Ascending aorta (tissue), 2 donors: ENCODE measurements at regions not wholly inside any gene's neighbourhood (a gene's known extent, or its start where the extent isn't known, plus 50 kb on each side); places are given as distances from the start of the nearest gene placed in this dataset.

Experiments
- DNase-seq, 2 donors: peaks; one replicate each; pipeline ENCODE4 v3.0.0-alpha.2; 2019; ENCODE audit warnings: low spot score in 2 of 2
- H3K27ac ChIP-seq, 2 donors: fragments of 200-600 bp; sonication (generic); one replicate each; pipeline ENCODE4 v1.5.1; 2016 to 2017; ENCODE audit warnings: mild to moderate bottlenecking in 1 of 2
- H3K27me3 ChIP-seq: fragments of 200-600 bp; sonication (generic); one replicate; pipeline ENCODE4 v1.5.1; 2017
- H3K36me3 ChIP-seq, 2 donors: fragments of 200-600 bp; sonication (generic); one replicate each; pipeline ENCODE4 v1.5.1; 2016
- H3K4me1 ChIP-seq, 2 donors: fragments of 200-600 bp; sonication (generic); one replicate each; pipeline ENCODE4 v1.5.1; 2016 to 2017; ENCODE audit warnings: mild to moderate bottlenecking in 1 of 2
- H3K4me3 ChIP-seq, 2 donors: fragments of 200-600 bp; sonication (generic); one replicate each; pipeline ENCODE4 v1.5.1; 2016 to 2017; ENCODE audit warnings: mild to moderate bottlenecking in 1 of 2
- H3K9me3 ChIP-seq, 2 donors: fragments of 200-600 bp; sonication (generic); one replicate each; pipeline ENCODE4 v1.5.1; 2016
- intact Hi-C: fragments of 100-400 bp; cut with DNase I; formaldehyde crosslinking; loops from one replicate; pipeline ENCODE4 v1.15.1; 2023
- TF ChIP-seq, protein P1 (sequence below), 3 experiments: fragments of 200-600 bp in 2 of 3; fragments of 450-650 bp in 1 of 3; sonication (generic) in 2 of 3; IDR thresholded peaks; one replicate each; pipeline ENCODE4 v1.5.1; 2016 to 2019; ENCODE audit warnings: antibody characterized with exemption in 3 of 3, mild to moderate bottlenecking in 1 of 3, moderate library complexity in 1 of 3

GRCh38 chr4:128379860-128380259, 92.2 kb upstream of the PGRMC2 start:
- Histone ChIP-seq H3K36me3 (no peaks in the 10 kb centered on the region), H3K4me1 (no peaks in the 10 kb centered on the region), H3K27me3 (no peaks in the 10 kb centered on the region), H3K9me3 (no peaks in the 10 kb centered on the region), H3K4me3 (no peak overlapping the region), H3K27ac (no peak overlapping the region)
- TF ChIP-seq, protein P1, sequence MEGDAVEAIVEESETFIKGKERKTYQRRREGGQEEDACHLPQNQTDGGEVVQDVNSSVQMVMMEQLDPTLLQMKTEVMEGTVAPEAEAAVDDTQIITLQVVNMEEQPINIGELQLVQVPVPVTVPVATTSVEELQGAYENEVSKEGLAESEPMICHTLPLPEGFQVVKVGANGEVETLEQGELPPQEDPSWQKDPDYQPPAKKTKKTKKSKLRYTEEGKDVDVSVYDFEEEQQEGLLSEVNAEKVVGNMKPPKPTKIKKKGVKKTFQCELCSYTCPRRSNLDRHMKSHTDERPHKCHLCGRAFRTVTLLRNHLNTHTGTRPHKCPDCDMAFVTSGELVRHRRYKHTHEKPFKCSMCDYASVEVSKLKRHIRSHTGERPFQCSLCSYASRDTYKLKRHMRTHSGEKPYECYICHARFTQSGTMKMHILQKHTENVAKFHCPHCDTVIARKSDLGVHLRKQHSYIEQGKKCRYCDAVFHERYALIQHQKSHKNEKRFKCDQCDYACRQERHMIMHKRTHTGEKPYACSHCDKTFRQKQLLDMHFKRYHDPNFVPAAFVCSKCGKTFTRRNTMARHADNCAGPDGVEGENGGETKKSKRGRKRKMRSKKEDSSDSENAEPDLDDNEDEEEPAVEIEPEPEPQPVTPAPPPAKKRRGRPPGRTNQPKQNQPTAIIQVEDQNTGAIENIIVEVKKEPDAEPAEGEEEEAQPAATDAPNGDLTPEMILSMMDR (IDR thresholded peaks at IDR 0.05): peak; percentile 28 to 57 (median 32)
- DNase-seq: no peak
- intact Hi-C loops: no loop called here

- H3K9me3 ChIP-seq: no peaks in the 10 kb centered on the region
- intact Hi-C loops: no loop called here
- no peak overlapping the region for H3K27ac ChIP-seq
- DNase-seq: no peak
- no peaks in the 10 kb centered on the region for H3K36me3 ChIP-seq
- H3K4me1 ChIP-seq: no peaks in the 10 kb centered on the region
- H3K27me3 ChIP-seq: no peaks in the 10 kb centered on the region
- H3K4me3 ChIP-seq: no peak overlapping the region
- TF ChIP-seq, protein P1 (IDR thresholded peaks at IDR 0.05): no peak
These were observed 91.1 kb upstream of the PGRMC2 start for GRCh38 chr4:128378668-128379067.

GRCh38 chr4:128376958-128377357, 89.3 kb upstream of the PGRMC2 start:
- Histone ChIP-seq H3K36me3 (no peaks in the 10 kb centered on the region), H3K27ac (no peak overlapping the region), H3K27me3 (no peaks in the 10 kb centered on the region), H3K4me3 (no peak overlapping the region), H3K4me1 (peaks cover 5% of the 10 kb centered on the region in 2 donors), H3K9me3 (no peaks in the 10 kb centered on the region)
- intact Hi-C loops: no loop called here
- DNase-seq: no peak
- TF ChIP-seq, protein P1 (IDR thresholded peaks at IDR 0.05): no peak

- Histone ChIP-seq H3K4me3 (no peak overlapping the region), H3K27me3 (no peaks in the 10 kb centered on the region), H3K4me1 (peaks cover 8 to 12% of the 10 kb centered on the region in 2 donors), H3K9me3 (no peaks in the 10 kb centered on the region), H3K27ac (no peak overlapping the region), H3K36me3 (no peaks in the 10 kb centered on the region)
- TF ChIP-seq, protein P1 (IDR thresholded peaks at IDR 0.05): no peak
- intact Hi-C loops: no loop called here
- no peak for DNase-seq
These were observed 88.7 kb upstream of the PGRMC2 start for GRCh38 chr4:128376303-128376702.

DNA sequence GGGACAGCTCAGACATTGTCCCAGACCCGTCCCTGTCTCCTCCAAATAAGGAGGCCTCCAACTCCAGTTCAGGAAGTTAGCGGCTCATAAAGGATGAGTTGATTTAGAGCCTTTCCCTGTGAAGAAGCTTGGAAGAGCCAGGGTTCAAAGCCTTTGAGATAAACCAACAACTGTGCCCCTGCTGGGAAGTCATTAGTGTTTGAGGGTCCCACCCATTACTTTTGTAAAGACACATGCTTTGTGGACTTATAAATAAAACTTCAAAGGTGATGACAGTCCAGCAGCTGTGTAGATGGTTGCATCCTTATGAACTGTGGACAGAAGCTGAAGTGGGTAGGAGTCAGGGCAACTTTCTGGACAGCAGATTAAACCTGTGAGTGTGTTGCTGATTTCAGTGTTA, 86.0 kb upstream of the PGRMC2 start:
- Histone ChIP-seq H3K36me3 (no peaks in the 10 kb centered on the region), H3K9me3 (no peaks in the 10 kb centered on the region), H3K4me1 (peaks cover 12 to 20% of the 10 kb centered on the region in 2 donors), H3K27me3 (no peaks in the 10 kb centered on the region), H3K4me3 (no peak overlapping the region), H3K27ac (no peak overlapping the region)
- DNase-seq: no peak
- TF ChIP-seq, protein P1 (IDR thresholded peaks at IDR 0.05): no peak
- intact Hi-C loops: no loop called here

- Histone ChIP-seq H3K9me3 (no peaks in the 10 kb centered on the region), H3K4me1 (peaks cover 12 to 20% of the 10 kb centered on the region in 2 donors), H3K27me3 (no peaks in the 10 kb centered on the region), H3K27ac (peak overlapping the region; percentile 63 to 64), H3K4me3 (no peak overlapping the region), H3K36me3 (no peaks in the 10 kb centered on the region)
- intact Hi-C loops: loop anchor here (2.0 kb wide), 2 partner anchors 15 to 83 kb away; no protein-coding TSS in a partner anchor
- no peak for DNase-seq
- TF ChIP-seq, protein P1 (IDR thresholded peaks at IDR 0.05): no peak
These were observed 84.3 kb upstream of the PGRMC2 start for GRCh38 chr4:128371876-128372275.
